HG03354 (cell line): ENCODE measurements at regions not wholly inside any gene's neighbourhood (a gene's known extent, or its start where the extent isn't known, plus 50 kb on each side); places are given as distances from the start of the nearest gene placed in this dataset.

ENCODE experiments used
- ATAC-seq: cut with Tn5 transposase; IDR thresholded peaks from one replicate; pipeline ENCODE4 v1.9.1; 2021; ENCODE audit warnings: mild to moderate bottlenecking; ENCODE audit not compliant: unreplicated experiment, poor library complexity, severe bottlenecking

DNA sequence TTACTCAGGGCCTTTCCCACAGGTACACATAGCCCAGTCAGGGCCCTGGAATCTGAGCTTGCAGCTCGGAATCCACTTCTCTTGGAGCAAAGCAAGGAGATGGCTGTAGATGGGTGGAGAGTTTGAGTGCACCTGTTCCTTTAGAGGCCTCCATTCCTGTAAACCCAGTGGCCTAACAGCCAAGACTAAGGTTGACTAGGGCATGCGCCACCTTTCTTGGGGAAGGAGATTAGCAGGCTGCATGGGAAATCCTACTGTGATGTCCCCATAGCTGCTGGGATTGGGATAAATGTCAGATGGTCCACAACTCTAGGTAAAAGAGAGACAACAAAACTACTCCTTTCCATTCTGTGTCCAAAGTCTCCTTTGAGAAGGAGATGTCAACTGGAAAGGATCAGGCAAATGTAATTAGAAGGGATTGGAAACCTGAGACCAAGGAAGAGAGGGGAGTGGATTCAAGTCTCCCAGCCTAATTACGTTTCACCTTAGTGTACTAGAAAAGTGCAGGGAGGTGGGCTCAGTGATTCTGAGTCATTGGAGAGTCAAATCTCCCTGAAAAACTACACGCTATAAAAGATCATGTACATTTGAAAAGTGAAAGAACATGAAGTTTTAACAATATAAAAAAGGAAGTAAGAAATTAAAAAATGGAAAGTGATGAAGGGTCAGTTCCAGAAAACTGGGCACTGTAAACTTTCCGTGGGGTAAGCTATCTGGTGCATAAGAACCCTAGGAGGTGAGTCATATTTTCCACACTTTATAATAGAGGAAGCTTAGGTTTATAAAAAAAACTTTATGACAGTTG is 104.2 kb downstream of the SEC61B start:
- no peak for ATAC-seq

DNA sequence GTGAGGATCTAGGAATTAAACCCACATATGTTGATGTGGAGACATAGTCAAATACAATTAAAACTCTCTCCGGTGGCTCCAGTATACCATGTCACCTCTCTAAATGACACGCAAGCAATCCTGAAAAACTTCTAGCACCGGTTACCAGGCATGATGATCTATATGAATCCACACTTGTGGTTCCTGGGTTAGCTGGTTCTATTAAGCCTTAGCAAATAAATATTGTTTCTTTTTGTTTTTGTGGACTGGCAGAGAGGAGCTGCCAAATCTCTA is 104.8 kb downstream of the SEC61B start:
- ATAC-seq = no peak

DNA sequence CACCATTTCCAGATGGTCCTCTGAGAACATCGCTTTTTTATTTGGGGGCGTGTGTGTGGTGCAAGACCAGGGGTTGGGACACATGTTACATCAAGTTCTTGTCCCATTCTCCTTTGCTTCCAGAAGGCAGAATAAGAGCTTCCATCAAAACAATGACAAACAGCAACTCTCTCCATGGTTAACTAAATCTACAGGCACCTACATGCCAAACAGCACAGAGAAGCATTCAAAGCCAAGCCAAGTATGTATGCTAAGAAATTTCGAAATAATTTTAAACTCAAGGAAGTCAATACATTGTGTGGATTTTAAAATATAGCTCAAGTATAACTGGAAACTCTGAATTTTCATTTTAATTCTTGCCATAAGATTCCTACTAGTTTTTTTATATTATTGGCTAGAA is 105.6 kb downstream of the SEC61B start:
- no peak for ATAC-seq

DNA sequence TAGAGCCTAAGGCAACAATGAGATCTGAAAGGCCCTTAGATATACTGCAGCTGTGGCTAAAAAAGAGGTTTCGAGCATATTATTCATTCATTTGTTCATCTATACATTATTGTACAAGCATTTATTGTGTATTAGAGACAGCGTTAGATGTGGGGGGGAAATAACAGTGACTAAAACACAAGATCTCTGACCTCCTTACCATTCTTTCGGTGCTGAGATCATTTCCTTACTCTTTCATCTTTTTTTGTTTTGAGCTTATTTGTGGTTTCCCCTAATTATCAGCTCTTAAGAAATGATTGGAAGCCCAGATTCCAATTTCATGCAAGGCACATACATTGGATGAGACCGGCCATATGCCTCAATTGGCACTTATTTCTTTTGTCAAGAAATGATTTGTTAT is 113.2 kb downstream of the SEC61B start:
- no peak for ATAC-seq

DNA sequence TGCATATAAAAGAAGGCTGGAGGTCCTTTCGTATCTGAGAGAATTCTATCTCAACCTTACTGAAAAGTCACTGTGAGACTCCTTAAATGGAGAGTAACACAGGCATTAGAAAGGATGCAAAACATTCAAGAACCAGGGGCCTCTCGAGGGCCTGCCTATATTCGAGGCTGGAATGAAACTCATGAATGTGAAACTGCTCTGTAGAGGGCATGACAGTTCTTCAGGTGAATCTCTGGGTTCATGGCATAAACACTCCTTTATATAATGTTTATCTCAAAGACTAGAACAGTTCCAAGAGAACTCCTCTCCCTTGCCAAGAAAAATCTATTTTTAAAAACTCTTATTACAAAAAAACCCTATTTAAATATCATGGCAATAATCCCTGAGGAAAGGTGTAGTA is 113.9 kb downstream of the SEC61B start:
- no peak for ATAC-seq

DNA sequence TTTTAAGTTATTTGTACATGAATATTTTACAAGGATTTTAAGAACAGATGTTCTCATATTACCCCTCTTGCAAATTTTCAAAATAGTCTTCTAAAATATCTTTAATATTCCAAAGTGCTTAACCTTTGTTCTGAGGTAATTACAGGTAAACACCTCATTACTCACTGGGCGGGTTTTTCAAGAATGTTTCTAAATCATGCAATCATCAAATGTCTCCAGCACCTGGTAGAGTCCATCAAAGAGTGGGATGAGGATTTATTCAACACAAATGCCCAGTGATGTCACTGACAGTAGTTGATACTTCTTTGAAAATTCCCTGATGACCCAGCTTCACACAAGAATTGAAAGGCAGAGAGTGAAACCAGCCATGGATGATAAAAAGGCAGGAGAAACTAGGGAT is 114.4 kb downstream of the SEC61B start:
- ATAC-seq = no peak

DNA sequence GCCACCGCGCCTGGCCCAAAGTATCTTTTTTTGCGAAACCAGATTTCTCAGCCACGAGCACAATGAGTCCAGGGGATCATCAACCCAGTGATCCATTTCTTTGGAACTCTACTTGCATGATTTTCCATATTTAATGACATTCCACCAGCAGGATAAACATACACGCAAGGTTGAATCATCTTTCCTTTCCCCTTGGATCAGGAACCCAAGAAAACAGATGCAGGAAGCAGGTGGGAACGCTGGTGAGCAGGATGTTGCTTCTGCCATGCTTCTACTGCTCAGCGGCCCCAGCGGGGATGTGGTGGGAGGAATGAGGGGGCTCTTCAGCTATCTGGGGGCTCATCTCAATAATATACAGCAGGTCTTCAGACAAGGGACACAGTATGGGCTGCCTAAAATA is 118.2 kb downstream of the SEC61B start:
- no peak for ATAC-seq

DNA sequence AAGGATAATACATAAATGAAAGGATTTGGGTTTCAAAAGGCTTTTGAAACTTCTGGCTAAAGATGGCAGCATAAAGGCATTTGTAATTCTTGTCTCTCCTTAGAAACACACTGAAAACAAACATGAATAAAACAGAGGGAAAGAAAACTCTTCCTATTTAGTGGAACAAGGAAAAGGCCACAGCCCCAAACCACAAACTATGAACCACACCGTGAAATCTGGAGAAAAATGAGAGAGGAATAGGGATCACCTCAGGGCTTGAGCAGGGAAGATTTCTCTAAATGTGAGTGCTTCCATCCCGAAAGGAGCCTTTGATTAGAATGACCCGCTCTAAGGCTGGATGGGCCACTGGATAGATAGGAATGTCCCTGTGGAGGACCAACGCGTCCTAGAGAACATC is 119.6 kb downstream of the SEC61B start:
- no peak for ATAC-seq

DNA sequence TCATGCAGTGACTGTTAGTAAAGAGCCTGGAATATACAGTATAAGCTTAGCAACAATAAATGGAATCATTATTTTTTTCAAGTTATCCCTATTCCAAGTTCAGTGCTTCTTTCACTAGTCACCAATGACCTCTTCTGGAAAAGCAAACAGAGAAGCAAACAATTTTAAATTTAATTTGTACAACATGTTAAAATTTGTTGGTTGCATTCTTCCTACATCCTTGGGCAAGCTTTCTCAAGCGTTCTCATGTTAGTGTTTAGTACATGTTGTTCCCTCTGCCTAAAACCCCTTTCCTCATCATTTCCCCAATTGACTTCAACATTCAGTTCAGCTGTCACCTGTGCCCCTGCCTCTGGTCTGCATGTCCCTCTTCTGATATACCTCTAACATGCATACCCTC is 123.4 kb downstream of the SEC61B start:
- no peak for ATAC-seq

DNA sequence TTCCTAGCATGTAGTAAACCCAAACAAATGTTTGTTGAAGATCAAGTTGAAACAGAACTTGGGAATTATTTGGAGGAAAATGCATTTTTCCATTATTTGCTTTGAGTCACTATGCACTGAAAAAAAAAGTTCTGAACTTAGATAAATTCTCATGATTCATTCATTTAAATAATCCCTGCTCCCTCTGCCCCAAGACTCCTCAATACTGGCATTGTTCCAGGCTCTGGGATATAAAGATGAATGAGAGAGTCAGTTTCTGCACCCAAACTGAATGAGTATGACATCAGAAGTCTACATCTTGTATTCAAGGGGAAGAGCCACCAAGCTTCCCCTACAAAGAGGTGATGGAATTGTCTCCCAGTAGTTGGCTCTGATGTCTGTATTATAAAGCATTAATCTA is 123.9 kb downstream of the SEC61B start:
- no peak for ATAC-seq

DNA sequence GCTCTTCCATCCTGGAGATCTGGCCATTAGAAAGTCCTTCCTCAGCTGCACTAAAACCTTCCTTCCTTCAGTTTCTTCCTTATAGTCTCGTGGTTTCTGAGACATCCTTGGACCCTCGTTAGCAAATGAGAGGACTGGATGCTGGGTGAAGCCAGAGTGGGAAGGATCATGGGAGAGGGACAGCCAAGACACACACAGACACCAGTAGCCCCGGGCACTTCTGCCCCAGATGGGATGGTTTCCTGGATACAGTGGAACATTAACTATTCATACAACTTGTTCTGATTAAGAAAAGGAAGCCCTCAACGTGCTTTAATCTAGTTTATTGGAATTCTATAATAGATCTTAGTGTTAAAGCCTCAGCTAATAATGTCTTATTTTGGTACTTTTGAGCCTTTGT is 125.5 kb downstream of the SEC61B start:
- no peak for ATAC-seq

DNA sequence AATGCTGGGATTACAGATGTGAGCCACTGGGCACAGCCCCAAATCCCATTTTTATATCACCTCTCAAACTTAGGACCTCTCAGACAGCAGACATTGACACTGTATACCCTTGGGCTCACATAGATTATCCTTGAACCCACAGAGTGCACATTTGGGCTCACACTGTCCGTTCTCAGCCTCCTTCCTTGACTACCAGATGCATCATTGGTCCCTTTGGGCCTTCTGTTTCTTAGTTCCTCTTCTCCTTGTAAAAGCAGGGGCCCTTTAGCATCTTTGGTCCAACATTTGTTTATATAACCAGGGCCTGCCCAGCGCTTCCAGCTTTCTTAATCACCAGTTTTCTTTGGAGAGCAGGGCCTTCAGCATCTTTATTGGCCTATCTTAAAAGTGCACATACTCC is 126.2 kb downstream of the SEC61B start:
- no peak for ATAC-seq

DNA sequence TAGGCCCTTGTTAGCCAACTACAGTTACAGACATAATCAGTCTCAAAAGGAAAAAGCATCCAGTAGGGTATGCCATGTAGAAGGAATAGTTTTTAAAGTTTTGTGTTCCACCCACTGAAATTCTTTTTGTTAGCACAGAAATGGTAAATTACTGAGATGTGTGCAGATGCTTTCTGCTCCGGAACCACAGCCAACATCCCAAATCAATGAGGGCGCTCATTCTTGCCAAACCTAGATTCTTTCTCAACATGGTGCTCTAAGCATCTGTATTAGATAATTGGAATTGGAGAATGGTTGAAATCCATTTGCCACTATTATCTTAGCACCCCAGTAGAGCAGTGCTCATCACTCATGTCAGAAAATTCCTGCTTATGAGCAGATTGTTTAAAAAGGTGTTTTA is 127.8 kb downstream of the SEC61B start:
- ATAC-seq = no peak

DNA sequence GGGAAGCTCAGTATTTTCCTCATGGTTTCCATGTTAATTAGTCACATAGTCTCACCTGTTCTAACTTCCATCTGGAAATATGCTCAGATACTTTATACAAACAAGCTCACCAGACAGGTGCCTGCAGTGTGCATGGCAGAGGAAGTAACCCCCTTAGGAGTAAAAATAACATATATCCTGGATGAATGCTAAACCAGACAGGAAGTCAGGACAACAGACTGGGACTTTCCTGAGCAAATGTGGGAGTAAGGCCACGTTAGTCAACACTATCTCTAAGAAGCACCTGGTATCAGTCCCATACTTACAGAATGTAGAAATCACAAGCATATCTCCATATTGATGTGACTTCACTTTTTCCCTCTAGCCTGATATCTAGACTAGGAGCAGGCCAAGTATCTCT is 128.4 kb downstream of the SEC61B start:
- ATAC-seq = no peak

DNA sequence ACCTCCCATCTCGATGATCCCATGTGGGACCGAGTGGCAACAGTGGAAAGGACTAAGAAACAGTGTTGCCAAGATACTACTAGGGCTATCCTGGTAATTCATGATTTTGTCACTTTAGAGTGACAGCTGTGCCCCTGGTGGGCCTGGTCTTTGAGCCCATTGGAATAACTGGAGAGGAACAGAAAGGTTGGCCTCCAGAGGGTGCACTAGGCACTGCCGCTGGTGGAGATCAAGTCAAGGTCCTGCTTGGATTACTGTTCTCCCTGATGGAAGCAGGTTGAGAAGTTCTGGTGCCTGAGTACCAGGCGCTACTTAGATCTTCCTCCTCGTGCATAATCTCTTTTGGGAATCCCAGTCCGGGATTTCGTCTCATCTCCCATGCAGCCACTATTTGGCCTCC is 129.6 kb downstream of the SEC61B start:
- no peak for ATAC-seq

DNA sequence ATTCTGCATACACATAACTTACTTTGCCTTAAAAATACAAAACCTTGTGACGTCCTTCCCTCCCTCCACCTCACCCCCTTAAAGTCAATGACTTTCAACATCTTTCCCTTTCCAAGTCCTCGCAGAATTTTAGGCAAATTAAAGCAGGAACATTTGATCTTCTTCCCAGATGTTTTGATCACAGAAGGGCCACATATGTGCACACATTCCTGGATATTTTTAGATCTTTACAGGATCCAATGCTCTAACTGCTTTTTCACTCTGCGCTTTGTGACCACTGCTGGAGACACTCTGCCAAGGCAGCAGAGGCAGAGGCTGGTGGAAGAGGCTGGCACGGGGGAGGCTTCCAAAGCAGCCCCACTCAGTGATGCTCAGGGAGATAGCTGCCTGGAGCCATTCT is 130.7 kb downstream of the SEC61B start:
- ATAC-seq = no peak

DNA sequence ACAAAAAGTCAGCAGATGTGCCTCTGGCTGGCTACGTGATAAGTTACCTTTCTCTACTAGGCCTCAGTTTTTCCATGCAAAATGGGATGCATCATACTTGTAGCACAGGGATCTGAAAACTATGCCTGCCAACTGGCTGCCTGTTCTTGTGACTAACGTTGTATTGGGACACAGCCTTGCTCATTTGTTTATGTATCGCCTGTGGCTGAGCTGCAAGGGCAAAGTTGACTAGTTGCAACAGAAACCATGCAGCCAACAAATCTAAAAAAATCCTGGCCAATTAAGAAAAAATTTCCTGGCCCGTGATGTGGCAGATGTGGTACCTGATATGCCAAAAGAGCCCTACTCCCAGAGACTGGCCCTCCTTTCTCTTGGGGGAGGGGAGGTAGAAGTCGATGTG is 131.3 kb downstream of the SEC61B start:
- no peak for ATAC-seq

DNA sequence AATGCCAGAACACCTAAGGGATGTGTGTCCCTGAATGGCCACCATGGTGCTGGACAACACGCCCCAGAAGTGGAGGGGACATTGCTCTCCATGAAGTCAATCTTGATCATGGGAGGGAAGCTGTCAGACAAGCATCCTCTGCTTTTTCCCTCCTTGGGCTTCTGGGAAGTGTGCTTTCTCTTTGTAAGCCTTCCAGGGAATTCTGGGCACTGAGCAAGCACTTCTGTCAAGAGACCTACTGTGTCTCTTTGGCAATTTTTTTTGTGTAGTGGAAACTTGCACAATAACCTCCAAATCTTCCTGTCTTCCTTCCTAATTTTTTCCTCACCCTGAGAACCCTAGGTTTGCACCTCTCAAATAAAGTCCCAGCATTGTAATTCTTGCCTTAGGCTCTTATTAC is 132.0 kb downstream of the SEC61B start:
- ATAC-seq = no peak

DNA sequence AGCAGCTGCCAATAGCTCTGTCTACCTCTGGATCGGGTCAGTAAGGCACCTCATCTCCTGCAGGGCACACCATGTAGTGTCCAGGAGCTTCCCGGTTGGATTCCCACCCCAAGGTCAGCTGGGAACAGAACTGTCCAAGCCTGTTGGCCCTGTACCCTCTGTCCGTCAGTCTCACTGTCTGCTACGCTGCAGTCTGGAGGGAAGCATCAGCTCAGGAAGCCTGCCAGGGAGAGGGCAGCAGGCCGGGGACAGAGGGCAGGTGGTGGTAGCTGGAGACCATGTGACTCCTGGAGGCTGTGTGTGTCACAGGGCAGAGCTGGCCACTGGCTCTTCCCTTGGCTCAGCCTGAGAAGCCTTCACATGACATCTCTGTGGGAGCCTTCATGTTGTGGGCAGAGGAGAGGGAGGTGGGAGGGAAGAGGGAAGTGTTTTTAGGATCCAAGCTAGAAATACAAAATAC is 134.5 kb downstream of the SEC61B start:
- no peak for ATAC-seq

DNA sequence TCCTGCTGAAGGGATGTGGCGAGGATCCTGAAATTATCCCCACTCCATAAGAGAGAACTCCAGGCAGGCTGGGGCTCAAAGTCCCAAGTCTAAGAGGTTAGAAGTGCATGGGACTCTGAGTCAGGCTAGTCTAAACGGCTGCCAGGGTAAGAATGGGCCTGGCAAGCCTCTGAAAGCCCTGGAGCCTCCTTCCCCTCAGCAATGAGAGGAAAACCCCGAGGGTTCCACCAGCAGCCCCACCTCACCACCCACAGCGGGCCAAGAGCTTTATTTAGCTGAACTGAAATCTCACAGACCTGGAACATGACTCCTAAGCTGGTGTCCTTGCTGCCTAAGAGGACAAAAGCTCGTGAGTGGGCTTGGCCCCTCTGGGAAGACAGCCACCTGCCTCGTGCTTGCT is 135.5 kb downstream of the SEC61B start:
- ATAC-seq = no peak

DNA sequence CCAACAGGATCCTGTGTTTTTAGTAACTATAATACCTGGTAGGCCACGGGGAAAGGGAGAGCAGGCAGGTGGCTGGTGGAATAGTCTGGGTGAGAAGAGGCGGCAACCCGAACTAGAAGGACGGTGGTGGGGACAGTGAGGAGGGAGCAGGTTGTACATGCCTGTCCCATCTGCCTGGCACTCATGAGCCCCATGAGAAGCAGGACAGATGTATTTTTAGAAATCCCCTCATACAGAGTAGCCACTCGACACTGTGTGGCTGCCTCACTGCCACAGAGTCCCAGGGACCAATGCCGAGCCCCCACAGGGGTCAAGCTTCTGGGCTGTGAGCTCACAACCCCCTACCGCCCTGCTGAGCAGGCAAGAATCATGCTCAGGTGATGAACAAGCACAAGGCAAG is 136.6 kb downstream of the SEC61B start:
- no peak for ATAC-seq

DNA sequence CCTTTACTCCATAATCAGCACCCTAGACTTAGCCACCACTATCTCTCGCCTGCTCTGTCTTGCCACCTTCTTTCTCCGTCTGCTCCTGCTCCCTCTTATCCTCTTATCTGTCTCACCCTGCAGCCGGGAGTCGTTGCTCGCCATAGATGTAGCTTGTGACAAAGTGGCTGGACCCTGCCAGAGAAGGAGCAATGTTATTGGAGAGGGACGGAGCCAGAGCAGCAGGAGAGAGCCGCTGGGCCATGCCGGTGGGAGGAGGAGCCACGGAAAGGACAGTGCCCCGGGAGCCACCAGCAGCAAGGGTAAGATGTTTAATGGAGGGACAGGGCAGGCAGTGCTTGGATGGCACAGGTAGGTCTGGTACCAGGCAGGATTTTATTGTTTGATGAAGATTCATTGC is 137.3 kb downstream of the SEC61B start:
- no peak for ATAC-seq
